OCI-LY3 (cell line): ENCODE measurements at regions not wholly inside any gene's neighbourhood (a gene's known extent, or its start where the extent isn't known, plus 50 kb on each side); places are given as distances from the start of the nearest gene placed in this dataset.

ENCODE experiments used
- CTCF ChIP-seq: fragments of 200-600, 300-600 bp; sonication (generic); IDR thresholded peaks from 2 replicates; pipeline ENCODE4 v1.5.1; 2014; ENCODE audit warnings: antibody characterized with exemption, low read length, low read depth
- EZH2phosphoT487 ChIP-seq: fragments of 200-600 bp; shearing (Covaris generic); IDR thresholded peaks from 2 replicates; pipeline ENCODE4 v1.6.1; 2018; ENCODE audit warnings: antibody characterized with exemption, mixed run types, low read depth

- TF ChIP-seq CTCF, result no peak
- no peak for TF ChIP-seq EZH2phosphoT487
Observed at GRCh38 chr18:22302144-22302543, 115.6 kb downstream of the CTAGE1 start.
